Neural cell (in vitro differentiated cells): ENCODE measurements at regions not wholly inside any gene's neighbourhood (a gene's known extent, or its start where the extent isn't known, plus 50 kb on each side); places are given as distances from the start of the nearest gene placed in this dataset.

Experiments
- CTCF ChIP-seq: fragments of 450-650 bp; IDR thresholded peaks from 2 replicates; pipeline ENCODE4 v1.5.1; 2014; ENCODE audit warnings: antibody characterized with exemption, mild to moderate bottlenecking, moderate library complexity; ENCODE audit not compliant: poor library complexity, severe bottlenecking
- EZH2 ChIP-seq: fragments of 200-600, 300-800 bp; shearing (Covaris generic), sonication (generic); IDR thresholded peaks from 2 replicates; pipeline ENCODE4 v1.6.1; 2014; ENCODE audit warnings: antibody characterized with exemption, low read length, borderline replicate concordance, mild to moderate bottlenecking; ENCODE audit not compliant: insufficient read depth, poor library complexity, severe bottlenecking
- RAD21 ChIP-seq: fragments of 450-650 bp; conservative IDR thresholded peaks from 2 replicates; pipeline ENCODE4 v1.6.1; 2014; ENCODE audit warnings: antibody characterized with exemption, mild to moderate bottlenecking, moderate library complexity
- REST ChIP-seq: IDR thresholded peaks from 2 replicates; pipeline ENCODE4 v1.6.1; 2012; ENCODE audit warnings: borderline replicate concordance
- TAF1 ChIP-seq: IDR thresholded peaks from 2 replicates; pipeline ENCODE4 v1.6.1; 2012; ENCODE audit warnings: low read depth

- TF ChIP-seq REST (no peak), RAD21 (no peak), CTCF (no peak), EZH2 (no peak), TAF1 (no peak)
Measured at GRCh38 chr10:3528271-3528670, 256.7 kb downstream of the KLF6 start.
